ENCODE measurements at regions not wholly inside any gene's neighbourhood (a gene's known extent, or its start where the extent isn't known, plus 50 kb on each side); places are given as distances from the start of the nearest gene placed in this dataset.
"Not testable (repeated sequence)": the region's sequence is repeated elsewhere in the genome, so short reads cannot be mapped to it uniquely, and the experiment has no call there.

DNA sequence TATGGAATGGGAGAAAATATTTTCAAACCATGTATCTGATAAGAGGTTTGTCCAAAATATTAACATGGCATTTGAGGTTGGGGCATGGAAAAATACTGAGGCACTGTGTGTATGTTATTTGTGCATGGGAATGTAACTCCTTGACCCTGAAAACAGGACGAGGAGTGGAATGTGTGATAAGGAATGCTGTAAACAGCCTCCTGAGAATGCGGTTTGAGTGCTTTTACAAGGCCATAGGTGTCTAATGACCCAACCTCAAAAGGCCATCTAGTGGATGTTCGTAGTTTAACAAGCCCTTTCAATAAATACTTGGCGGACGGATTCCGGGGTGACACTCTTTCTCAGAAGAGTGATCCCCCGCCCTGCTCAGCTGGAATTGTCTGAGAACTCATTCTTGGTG is 162.9 kb upstream of the USP9X start:
- CTCF ChIA-PET, result interaction anchor here (3.1 kb wide), 1 partner anchor 9 kb away, joined by 11 read pairs; no protein-coding TSS in a partner anchor
- POLR2A ChIA-PET, result no interaction called here
- no peak overlapping the region for H3K4me3 ChIP-seq (ENCODE audit: control insufficient read depth in 1 of 7, extremely low read depth in 1 of 7, insufficient read depth in 4 of 7, low read depth in 2 of 7, low read length in 6 of 7)
- no peaks in the 10 kb centered on the region for H3K27me3 ChIP-seq (replicated peaks in 2 of 5; ENCODE audit: control insufficient read depth in 4 of 5, insufficient read depth in 5 of 5, low read length in 4 of 5)
- H3K27ac ChIP-seq (ENCODE audit: insufficient read depth in 1 of 2, low read depth in 1 of 2, low read length in 2 of 2, poor library complexity in 1 of 2, severe bottlenecking in 2 of 2), result no peak overlapping the region
- peak in 1 of 3 donors; percentile 11 for DNase-seq
- peaks cover 0 to 6% (median 0%) of the 10 kb centered on the region in 5 experiments for H3K9me3 ChIP-seq (ENCODE audit: control extremely low read depth in 1 of 5, control insufficient read depth in 4 of 5, insufficient read depth in 2 of 5, low read depth in 1 of 5, low read length in 4 of 5)
- no peaks in the 10 kb centered on the region for H3K4me1 ChIP-seq (ENCODE audit: control extremely low read depth in 1 of 4, control insufficient read depth in 4 of 4, insufficient read depth in 4 of 4, low read length in 3 of 4)
- 63% methylated on average over 7 of the region's 7 CpGs for WGBS (ENCODE audit: insufficient coverage)
- H3K36me3 ChIP-seq (ENCODE audit: control insufficient read depth in 4 of 4, insufficient read depth in 4 of 4, low read length in 3 of 4), result no peaks in the 10 kb centered on the region

DNA sequence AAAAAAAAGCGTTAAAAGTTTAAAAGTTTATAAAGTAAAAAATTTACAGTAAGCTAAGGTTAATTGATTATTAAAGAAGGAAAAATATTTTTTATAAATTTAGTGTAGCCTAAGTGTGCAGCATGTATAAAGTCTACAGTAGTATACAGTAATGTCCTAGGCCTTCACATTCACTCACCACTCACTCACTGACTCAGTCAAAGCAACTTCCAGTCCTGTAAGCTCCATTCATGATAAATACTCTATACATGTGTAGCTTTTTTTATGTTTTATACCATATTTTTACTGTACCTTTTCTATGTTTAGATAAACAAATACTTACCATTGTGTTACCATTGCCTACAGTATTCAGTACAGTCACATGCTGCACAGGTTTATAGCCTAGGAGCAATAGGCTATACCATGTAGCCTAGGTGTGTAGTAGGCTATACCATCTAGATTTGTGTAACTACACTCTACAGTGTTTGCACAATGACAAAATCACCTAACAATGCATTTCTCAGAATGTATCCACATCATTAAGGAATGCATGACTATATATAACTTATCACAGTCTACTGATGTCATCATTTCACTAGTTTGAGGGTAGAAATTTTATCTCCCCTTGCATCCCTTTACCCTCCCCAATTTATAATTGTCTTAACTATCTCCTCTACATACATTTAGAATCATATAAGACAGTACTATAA is 158.4 kb upstream of the USP9X start:
- not testable (repeated sequence) for H3K27ac ChIP-seq (ENCODE audit: insufficient read depth in 1 of 2, low read depth in 1 of 2, low read length in 2 of 2, poor library complexity in 1 of 2, severe bottlenecking in 2 of 2)

DNA sequence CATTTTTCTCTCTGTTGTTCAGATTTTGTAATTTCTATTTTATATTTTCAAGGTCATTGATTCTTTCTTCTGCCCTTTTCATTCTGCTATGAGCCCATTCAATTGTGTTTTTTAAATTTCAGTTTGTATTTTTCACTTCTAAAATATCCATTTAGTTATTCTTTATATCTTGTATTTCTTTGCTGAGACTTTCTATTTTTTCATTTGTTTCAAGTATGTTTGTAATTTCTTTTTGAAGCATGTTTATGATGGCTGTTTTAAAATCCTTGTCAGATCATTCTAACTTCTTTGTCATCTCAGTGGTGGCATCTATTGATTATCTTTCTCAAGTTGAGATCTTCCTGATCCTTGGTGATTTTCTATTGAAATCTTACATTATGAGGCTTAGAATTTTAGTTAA is 157.2 kb upstream of the USP9X start:
- no peak overlapping the region for H3K4me3 ChIP-seq (ENCODE audit: control insufficient read depth in 1 of 7, extremely low read depth in 1 of 7, insufficient read depth in 4 of 7, low read depth in 2 of 7, low read length in 6 of 7)
- H3K9me3 ChIP-seq (ENCODE audit: control extremely low read depth in 1 of 5, control insufficient read depth in 4 of 5, insufficient read depth in 2 of 5, low read depth in 1 of 5, low read length in 4 of 5), result peaks cover 0 to 6% (median 0%) of the 10 kb centered on the region in 5 experiments
- no peaks in the 10 kb centered on the region for H3K27me3 ChIP-seq (replicated peaks in 2 of 5; ENCODE audit: control insufficient read depth in 4 of 5, insufficient read depth in 5 of 5, low read length in 4 of 5)
- H3K36me3 ChIP-seq (ENCODE audit: control insufficient read depth in 4 of 4, insufficient read depth in 4 of 4, low read length in 3 of 4), result no peaks in the 10 kb centered on the region
- CTCF ChIA-PET, result no interaction called here
- POLR2A ChIA-PET, result no interaction called here
- peaks cover 0 to 12% (median 4%) of the 10 kb centered on the region in 4 experiments for H3K4me1 ChIP-seq (ENCODE audit: control extremely low read depth in 1 of 4, control insufficient read depth in 4 of 4, insufficient read depth in 4 of 4, low read length in 3 of 4)
- H3K27ac ChIP-seq (ENCODE audit: insufficient read depth in 1 of 2, low read depth in 1 of 2, low read length in 2 of 2, poor library complexity in 1 of 2, severe bottlenecking in 2 of 2), result no peak overlapping the region
- no peak for DNase-seq

More for the DNA sequence above, 158.4 kb upstream of the USP9X start:
- POLR2A ChIA-PET, result interaction anchor here (1.1 kb wide), 1 partner anchor 158 kb away, joined by 3 read pairs; the partner anchor contains the start of gene USP9X
- no CpG with 5 or more reads among the region's 1 CpG for WGBS (ENCODE audit: insufficient coverage)
- H3K36me3 ChIP-seq (ENCODE audit: control insufficient read depth in 4 of 4, insufficient read depth in 4 of 4, low read length in 3 of 4); H3K9me3 ChIP-seq (ENCODE audit: control extremely low read depth in 1 of 5, control insufficient read depth in 4 of 5, insufficient read depth in 2 of 5, low read depth in 1 of 5, low read length in 4 of 5); DNase-seq; H3K27me3 ChIP-seq (replicated peaks in 2 of 5; ENCODE audit: control insufficient read depth in 4 of 5, insufficient read depth in 5 of 5, low read length in 4 of 5); CTCF ChIA-PET; H3K4me1 ChIP-seq (ENCODE audit: control extremely low read depth in 1 of 4, control insufficient read depth in 4 of 4, insufficient read depth in 4 of 4, low read length in 3 of 4); H3K4me3 ChIP-seq (ENCODE audit: control insufficient read depth in 1 of 7, extremely low read depth in 1 of 7, insufficient read depth in 4 of 7, low read depth in 2 of 7, low read length in 6 of 7): not testable (repeated sequence)

DNA sequence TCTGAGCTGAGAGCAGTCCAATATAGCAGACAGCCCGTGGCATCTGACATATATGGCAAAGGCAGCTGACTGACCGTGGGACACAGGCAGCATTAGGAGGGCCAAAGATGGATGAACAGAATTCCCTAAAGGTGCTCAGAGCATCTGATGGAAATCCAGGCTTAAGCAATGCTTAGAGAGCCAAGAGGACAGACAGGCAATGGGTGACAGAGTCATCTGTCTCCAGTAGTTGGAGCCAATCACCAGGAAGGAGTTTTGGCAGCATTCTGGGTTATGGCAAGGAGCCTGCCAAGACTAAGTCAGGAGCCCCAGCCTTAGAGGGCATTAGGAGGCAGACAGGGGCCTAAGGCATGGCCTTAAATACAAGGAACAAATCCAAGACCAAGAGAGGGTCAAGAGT is 153.3 kb upstream of the USP9X start:
- Histone ChIP-seq H3K4me3 (ENCODE audit: control insufficient read depth in 1 of 7, extremely low read depth in 1 of 7, insufficient read depth in 4 of 7, low read depth in 2 of 7, low read length in 6 of 7) (no peak overlapping the region), H3K36me3 (ENCODE audit: control insufficient read depth in 4 of 4, insufficient read depth in 4 of 4, low read length in 3 of 4) (no peaks in the 10 kb centered on the region), H3K9me3 (ENCODE audit: control extremely low read depth in 1 of 5, control insufficient read depth in 4 of 5, insufficient read depth in 2 of 5, low read depth in 1 of 5, low read length in 4 of 5) (peaks cover 0 to 6% (median 0%) of the 10 kb centered on the region in 5 experiments), H3K4me1 (ENCODE audit: control extremely low read depth in 1 of 4, control insufficient read depth in 4 of 4, insufficient read depth in 4 of 4, low read length in 3 of 4) (peaks cover 7 to 24% (median 12%) of the 10 kb centered on the region in 4 experiments), H3K27me3 (replicated peaks in 2 of 5; ENCODE audit: control insufficient read depth in 4 of 5, insufficient read depth in 5 of 5, low read length in 4 of 5) (peaks cover 0 to 3% (median 0%) of the 10 kb centered on the region in 5 experiments), H3K27ac (ENCODE audit: insufficient read depth in 1 of 2, low read depth in 1 of 2, low read length in 2 of 2, poor library complexity in 1 of 2, severe bottlenecking in 2 of 2) (no peak overlapping the region)
- POLR2A ChIA-PET, result no interaction called here
- CTCF ChIA-PET, result interaction anchor here (2.3 kb wide), 1 partner anchor 10 kb away, joined by 11 read pairs; no protein-coding TSS in a partner anchor
- WGBS (ENCODE audit: insufficient coverage), result 93% methylated on average over 2 of the region's 2 CpGs
- no peak for DNase-seq

DNA sequence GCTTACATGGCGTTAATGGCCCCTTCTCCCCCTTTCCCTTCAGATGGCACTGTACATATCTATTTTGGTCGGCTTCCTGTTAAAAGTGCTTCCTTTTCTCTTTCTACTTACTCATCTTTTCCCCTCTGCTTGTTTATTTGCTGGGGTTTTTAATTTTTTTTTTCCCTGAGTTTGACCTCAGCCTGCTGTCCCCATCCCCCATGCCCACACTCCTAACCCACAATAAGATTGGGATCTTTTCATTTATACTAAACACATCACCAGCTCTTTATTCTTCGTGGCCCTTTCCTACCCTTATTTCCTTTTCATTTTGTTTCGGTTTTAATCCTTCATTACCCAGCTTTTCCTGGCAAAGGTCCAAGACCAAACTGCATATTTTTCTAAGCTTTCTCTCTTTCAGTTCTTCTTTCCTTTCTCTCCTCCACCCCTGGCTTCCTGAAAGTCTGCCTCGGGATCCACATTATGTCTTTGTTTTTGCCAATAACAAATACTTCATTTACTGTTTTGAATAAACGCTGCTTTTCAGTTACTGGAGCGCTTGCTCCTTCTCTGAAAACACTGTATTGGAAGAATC is 152.0 kb upstream of the USP9X start:
- ChIA-PET POLR2A (interaction anchor here (1.5 kb wide), 1 partner anchor 152 kb away, joined by 5 read pairs; the partner anchor contains the start of gene USP9X), CTCF (no interaction called here)
- H3K27me3 ChIP-seq (replicated peaks in 2 of 5; ENCODE audit: control insufficient read depth in 4 of 5, insufficient read depth in 5 of 5, low read length in 4 of 5), result peaks cover 0 to 3% (median 0%) of the 10 kb centered on the region in 5 experiments
- peaks cover 7 to 24% (median 12%) of the 10 kb centered on the region in 4 experiments for H3K4me1 ChIP-seq (ENCODE audit: control extremely low read depth in 1 of 4, control insufficient read depth in 4 of 4, insufficient read depth in 4 of 4, low read length in 3 of 4)
- H3K27ac ChIP-seq (ENCODE audit: insufficient read depth in 1 of 2, low read depth in 1 of 2, low read length in 2 of 2, poor library complexity in 1 of 2, severe bottlenecking in 2 of 2), result peak overlapping the region; percentile 69 to 79
- peaks cover 0 to 5% (median 0%) of the 10 kb centered on the region in 5 experiments for H3K9me3 ChIP-seq (ENCODE audit: control extremely low read depth in 1 of 5, control insufficient read depth in 4 of 5, insufficient read depth in 2 of 5, low read depth in 1 of 5, low read length in 4 of 5)
- peak; percentile 38 to 75 (median 74) for DNase-seq
- H3K36me3 ChIP-seq (ENCODE audit: control insufficient read depth in 4 of 4, insufficient read depth in 4 of 4, low read length in 3 of 4), result no peaks in the 10 kb centered on the region
- 35% methylated on average over 6 of the region's 7 CpGs for WGBS (ENCODE audit: insufficient coverage)
- H3K4me3 ChIP-seq (ENCODE audit: control insufficient read depth in 1 of 7, extremely low read depth in 1 of 7, insufficient read depth in 4 of 7, low read depth in 2 of 7, low read length in 6 of 7), result peak overlapping the region in 6 of 7 experiments; percentile 30 to 65 (median 50)

DNA sequence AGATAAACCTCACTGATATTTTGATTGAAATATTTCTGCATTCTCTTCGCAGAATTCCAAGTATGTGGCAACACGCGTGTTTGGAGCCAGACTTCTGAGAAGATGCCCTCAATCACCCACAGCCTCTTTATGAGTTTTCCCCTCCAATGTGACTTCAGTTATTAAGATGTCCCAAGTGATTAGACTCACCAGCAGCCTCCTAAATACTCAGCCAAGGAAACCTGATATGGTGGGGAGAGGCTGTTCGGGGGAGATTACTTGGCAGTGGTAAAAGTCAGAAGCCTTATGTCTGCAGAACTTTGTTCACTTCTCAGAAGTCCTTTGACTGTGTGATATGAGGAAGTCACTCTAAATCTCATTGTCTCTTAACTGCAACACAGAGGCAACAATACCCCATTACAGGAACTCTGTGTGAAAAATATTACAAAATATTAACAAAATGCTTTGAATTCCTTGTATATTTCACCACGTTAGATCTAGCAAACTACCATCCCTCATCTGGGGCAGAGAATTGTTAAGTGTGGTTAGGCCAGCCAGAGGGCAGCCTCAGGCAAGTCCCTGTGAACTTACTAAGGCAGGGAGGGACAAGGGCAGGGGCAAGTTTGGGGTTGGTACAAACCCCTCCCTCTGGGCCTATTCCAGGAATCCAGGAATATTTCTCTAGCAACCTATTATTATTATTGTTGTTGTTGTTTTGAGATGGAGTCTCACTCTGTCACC is 151.4 kb upstream of the USP9X start:
- Histone ChIP-seq H3K27ac (ENCODE audit: insufficient read depth in 1 of 2, low read depth in 1 of 2, low read length in 2 of 2, poor library complexity in 1 of 2, severe bottlenecking in 2 of 2) (peak overlapping the region; percentile 69 to 79), H3K36me3 (ENCODE audit: control insufficient read depth in 4 of 4, insufficient read depth in 4 of 4, low read length in 3 of 4) (no peaks in the 10 kb centered on the region), H3K27me3 (replicated peaks in 2 of 5; ENCODE audit: control insufficient read depth in 4 of 5, insufficient read depth in 5 of 5, low read length in 4 of 5) (peaks cover 0 to 3% (median 0%) of the 10 kb centered on the region in 5 experiments), H3K4me3 (ENCODE audit: control insufficient read depth in 1 of 7, extremely low read depth in 1 of 7, insufficient read depth in 4 of 7, low read depth in 2 of 7, low read length in 6 of 7) (peak overlapping the region in 6 of 7 experiments; percentile 23 to 65 (median 50)), H3K4me1 (ENCODE audit: control extremely low read depth in 1 of 4, control insufficient read depth in 4 of 4, insufficient read depth in 4 of 4, low read length in 3 of 4) (peaks cover 7 to 24% (median 12%) of the 10 kb centered on the region in 4 experiments), H3K9me3 (ENCODE audit: control extremely low read depth in 1 of 5, control insufficient read depth in 4 of 5, insufficient read depth in 2 of 5, low read depth in 1 of 5, low read length in 4 of 5) (no peaks in the 10 kb centered on the region)
- ChIA-PET POLR2A (interaction anchor here (1.5 kb wide), 1 partner anchor 151 kb away, joined by 5 read pairs; the partner anchor contains the start of gene USP9X), CTCF (no interaction called here)
- peak; percentile 59 to 88 (median 72) for DNase-seq
- WGBS (ENCODE audit: insufficient coverage), result 43% methylated on average over 3 of the region's 5 CpGs

All from common myeloid progenitor, CD34-positive (primary cell).